HG03139 (cell line): ENCODE measurements at regions not wholly inside any gene's neighbourhood (a gene's known extent, or its start where the extent isn't known, plus 50 kb on each side); places are given as distances from the start of the nearest gene placed in this dataset.
A peak's percentile ranks its signal among the peaks of the same experiment; 100 is the strongest.

Experiments
- ATAC-seq: cut with Tn5 transposase; IDR thresholded peaks from one replicate; pipeline ENCODE4 v1.9.1; 2021; ENCODE audit not compliant: unreplicated experiment

- no peak for ATAC-seq
Observed at GRCh38 chr10:32171204-32171603, 115.0 kb upstream of the KIF5B start.

GRCh38 chr10:32169556-32169955 is 113.3 kb upstream of the KIF5B start:
- ATAC-seq = no peak

DNA sequence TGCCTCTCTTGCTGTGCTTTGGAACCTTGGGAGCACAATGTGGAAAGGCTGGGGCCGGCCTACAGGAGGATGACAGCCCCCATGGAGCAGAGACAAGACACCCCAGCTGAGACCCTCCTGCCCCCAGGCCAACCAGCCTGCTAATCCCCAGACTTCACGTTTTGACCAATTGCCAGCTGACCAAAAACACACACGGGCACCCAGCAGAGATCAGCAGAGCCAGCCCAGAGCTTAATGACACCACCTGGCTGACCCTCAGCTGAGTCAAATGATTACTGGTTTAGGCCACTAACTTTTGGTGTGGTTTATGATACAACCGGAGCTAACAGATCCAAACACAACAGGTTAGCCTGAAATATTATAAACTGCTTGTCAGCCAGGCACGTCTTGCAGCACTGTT is 111.2 kb upstream of the KIF5B start:
- no peak for ATAC-seq

- no peak for ATAC-seq
Observed at GRCh38 chr10:32166365-32166764, 110.1 kb upstream of the KIF5B start.

DNA sequence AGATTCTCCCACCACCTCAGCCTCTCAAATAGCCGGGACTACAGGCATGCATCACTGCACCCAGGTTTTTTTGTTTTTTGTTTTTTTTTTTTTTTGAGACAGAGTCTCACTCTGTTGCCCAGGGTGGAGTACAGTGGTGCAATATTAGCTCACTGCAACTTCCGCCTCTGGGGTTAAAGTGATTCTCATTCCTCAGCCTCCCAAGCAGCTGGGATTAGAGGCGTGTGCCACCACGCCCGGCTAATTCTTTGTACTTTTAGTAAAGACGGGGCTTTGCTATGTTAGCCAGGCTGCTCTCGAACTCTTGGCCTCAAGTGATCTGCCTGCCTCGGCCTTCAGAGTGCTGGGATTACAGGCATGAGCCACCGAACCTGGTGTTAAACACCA is 107.5 kb upstream of the KIF5B start:
- no peak for ATAC-seq

- ATAC-seq = no peak
Observed at GRCh38 chr10:32163071-32163761, 107.0 kb upstream of the KIF5B start.

- no peak for ATAC-seq
Observed at GRCh38 chr10:32161586-32161985, 105.4 kb upstream of the KIF5B start.

DNA sequence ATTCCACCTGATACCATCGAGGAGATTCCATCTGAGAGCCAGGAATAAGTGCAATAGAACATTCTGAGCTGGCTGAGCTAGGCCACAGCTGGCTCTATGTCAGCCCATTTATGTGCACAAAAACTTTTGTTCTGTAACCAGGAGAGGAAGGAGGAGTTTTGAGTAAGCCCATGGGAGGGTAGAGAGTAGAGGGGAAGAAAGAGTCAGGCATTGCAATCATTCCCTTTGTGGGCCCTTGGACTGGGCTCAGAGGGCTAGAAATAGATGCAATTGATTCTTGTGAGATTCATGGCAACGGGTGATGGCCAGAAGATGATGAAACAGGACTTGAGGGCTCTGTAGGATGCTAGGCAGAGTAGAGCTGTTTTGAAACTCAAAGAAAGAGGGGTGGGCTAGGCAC is 104.6 kb upstream of the KIF5B start:
- no peak for ATAC-seq

DNA sequence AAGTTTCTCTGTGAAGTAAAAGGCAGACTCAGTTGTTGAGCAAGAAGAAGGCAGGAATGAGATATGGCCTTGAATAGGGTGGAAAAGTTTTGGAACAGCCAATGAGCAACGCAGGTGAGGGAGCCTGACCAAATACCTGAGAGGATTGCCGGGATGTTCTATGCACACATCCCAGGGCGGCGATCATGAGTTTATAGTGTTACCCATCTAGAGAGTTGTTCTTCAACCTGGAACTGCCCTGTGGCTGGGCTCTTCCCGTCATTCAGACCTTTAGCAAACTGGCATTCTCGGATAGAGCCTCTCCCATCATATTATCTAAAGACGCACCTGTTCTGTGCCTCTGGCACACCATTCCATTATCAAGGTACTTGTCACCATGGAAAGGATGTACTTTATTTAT is 103.0 kb upstream of the KIF5B start:
- no peak for ATAC-seq

- no peak for ATAC-seq
Observed at GRCh38 chr10:32156031-32156495, 99.8 kb upstream of the KIF5B start.

- no peak for ATAC-seq
Observed at GRCh38 chr10:32155075-32155516, 98.9 kb upstream of the KIF5B start.

DNA sequence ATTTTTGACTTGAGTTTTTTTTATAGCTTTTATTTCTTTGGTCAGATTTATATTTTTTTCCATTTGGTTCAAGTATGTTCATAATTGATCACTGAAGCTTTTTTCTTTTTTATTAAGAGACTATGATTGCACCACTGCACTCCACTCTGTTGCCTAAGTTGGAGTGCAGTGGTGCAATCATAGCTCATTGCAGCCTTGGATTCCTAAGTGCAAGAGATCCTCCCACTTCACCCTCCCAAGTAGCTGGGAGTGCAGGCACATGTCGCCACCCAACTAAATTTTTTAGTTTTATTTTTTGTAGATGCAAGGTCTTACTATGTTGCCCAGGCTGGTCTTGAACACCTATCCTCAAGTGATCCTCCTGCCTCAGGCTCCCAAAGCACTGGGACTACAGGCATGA is 97.7 kb upstream of the KIF5B start:
- ATAC-seq = no peak

DNA sequence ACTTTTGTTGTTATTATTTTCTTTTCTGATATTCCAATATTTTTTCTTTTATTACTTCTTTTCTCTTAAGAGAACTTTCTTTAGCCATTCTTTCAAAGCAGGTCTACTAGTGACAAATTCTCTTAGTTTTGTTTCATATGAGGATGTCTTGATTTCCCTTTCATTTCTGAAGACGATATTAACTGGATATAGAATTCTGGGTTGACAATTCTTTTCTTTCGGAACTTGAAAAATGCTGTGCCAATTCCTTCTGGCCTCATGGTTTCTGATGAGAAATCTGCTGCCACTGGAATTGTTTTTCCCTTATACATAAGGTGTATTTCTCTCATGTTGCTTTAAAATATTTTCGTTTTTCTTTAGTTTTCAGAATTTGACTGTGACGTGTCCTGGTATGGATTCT is 97.0 kb upstream of the KIF5B start:
- no peak for ATAC-seq

DNA sequence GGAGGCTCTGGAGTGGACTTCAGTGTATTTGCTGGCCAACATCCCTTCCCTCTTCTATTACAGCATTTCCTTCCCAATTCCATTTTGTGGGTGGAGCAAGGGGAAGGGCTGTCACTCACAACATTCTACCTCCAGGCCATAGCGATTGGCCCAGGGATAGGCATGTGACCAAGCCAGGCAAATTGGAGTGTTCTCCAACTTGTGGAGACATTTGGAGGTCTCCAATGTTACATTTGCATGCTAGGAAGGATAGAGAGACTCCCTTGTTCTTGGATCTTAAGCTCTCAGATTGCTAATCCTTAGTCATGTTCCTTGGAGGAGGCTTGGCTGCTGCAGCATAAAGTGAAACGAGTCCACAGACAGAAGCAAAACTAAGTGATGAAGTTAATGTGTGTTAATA is 95.6 kb upstream of the KIF5B start:
- ATAC-seq = no peak

- ATAC-seq = no peak
Observed at GRCh38 chr10:32150532-32151101, 94.4 kb upstream of the KIF5B start.

DNA sequence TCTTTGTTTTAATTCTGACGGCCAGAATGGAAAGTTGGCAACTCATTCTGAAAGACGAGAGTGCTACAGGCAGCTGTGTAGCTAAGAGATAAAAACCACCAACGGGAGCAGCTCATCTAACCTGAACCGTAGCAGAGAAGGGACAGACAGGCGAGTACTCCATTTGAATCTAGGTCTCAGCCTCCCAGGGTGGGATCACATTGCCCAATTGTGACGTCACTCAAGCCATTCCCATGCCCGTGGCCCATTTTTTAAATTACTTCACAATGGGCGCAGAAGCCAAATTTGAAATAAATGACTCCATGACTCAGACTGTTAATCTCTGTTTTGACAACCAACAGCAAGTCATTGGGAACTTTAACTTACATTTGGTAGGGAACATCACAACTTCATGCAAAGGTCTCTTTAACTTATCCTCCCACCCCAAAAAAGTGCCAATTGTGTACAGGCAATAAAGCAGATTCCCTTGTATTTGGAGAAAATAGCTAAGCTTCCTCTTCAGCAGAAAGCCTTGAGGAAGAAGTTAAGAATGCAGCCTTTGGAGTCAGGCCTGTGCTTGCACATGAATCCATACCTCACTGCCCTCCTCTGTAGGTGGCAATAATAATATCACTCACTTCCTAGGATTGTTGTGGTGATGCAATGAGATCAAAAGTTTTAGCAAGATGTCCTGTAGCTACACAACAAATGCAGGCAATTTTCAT is 93.2 kb upstream of the KIF5B start:
- ATAC-seq = peak; percentile 52

- ATAC-seq = no peak
Observed at GRCh38 chr10:32148864-32149251, 92.6 kb upstream of the KIF5B start.

- no peak for ATAC-seq
Observed at GRCh38 chr10:32147730-32148129, 91.5 kb upstream of the KIF5B start.

DNA sequence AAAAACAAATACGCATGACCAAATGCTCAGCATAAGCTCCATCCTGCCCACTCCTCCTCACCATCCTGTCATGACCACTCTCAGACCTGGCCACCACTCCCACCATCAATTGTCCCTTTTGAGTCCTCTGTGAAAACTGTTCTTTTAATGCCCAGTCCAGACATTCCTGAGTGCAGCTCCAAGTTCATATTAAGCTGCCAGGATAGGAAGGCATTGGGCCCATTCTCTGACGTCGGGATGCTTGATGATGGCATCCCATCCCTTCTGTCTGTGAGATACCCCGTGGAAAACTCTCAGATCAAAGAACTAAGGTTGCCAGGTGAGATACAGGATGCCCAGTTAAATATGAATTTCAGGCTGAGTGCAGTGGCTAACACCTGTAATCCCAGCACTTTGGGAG is 89.9 kb upstream of the KIF5B start:
- ATAC-seq = no peak

- ATAC-seq = no peak
Observed at GRCh38 chr10:32144817-32145688, 88.8 kb upstream of the KIF5B start.

DNA sequence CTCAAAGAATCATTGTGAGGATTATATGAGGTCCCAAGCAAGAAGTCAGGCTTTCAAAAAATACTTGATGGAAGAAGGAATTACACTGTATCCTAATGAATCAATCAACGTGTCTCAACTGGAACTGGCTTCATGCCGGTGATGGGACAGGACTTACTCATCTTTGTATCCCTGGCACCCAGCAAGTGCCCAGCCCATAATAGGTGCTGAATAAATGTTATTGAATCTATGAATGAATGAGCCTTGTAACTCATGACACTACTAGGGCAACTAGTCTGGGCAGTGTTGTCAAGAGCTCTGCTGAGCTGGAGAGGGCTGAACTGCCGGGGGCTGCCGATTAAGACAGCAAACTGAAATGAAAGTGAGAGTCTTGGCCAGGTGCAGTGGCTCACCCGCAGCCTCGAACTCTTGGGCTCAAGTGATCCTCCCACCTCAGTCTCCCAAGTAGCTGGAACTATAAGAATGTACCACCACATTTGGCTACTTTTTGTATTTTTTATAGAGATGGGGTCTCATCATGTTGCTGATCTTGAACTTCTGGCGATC is 87.2 kb upstream of the KIF5B start:
- no peak for ATAC-seq
